GM06990 (cell line): ENCODE measurements at regions not wholly inside any gene's neighbourhood (a gene's known extent, or its start where the extent isn't known, plus 50 kb on each side); places are given as distances from the start of the nearest gene placed in this dataset.

Source experiments
- DNase-seq: peaks from one replicate; pipeline ENCODE4 v3.0.0-alpha.2; 2011; ENCODE audit not compliant: insufficient read length; ENCODE audit errors: extremely low read depth
- H3K27me3 ChIP-seq: replicated peaks from 2 replicates; pipeline ENCODE4 v1.6.0; 2011; ENCODE audit warnings: low read length; ENCODE audit not compliant: control insufficient read depth, insufficient read depth
- H3K36me3 ChIP-seq: 2 replicates; pipeline ENCODE4 v1.5.1; 2011; ENCODE audit warnings: low read length; ENCODE audit not compliant: control insufficient read depth, insufficient read depth
- H3K4me3 ChIP-seq: replicated peaks from 2 replicates; pipeline ENCODE4 v1.5.1; 2011; ENCODE audit warnings: low read depth, mild to moderate bottlenecking, control low read depth, low read length
- CTCF ChIP-seq: IDR thresholded peaks from 2 replicates; pipeline ENCODE4 v1.5.1; 2011; ENCODE audit warnings: low read length, control low read depth, mild to moderate bottlenecking, inconsistent platforms; ENCODE audit not compliant: insufficient read depth, poor library complexity, severe bottlenecking

GRCh38 chr5:63050916-63051315 is 472.3 kb downstream of the LRRC70 start:
- no peak for TF ChIP-seq CTCF
- Histone ChIP-seq H3K27me3 (no peaks in the 10 kb centered on the region), H3K4me3 (no peak overlapping the region), H3K36me3 (no peaks in the 10 kb centered on the region)
- no peak for DNase-seq

- no peak overlapping the region for H3K4me3 ChIP-seq
- no peak for DNase-seq
- no peaks in the 10 kb centered on the region for H3K27me3 ChIP-seq
- no peaks in the 10 kb centered on the region for H3K36me3 ChIP-seq
- TF ChIP-seq CTCF: no peak
Measured at GRCh38 chr5:63049935-63050334, 471.3 kb downstream of the LRRC70 start.

GRCh38 chr5:63043792-63044191 is 465.2 kb downstream of the LRRC70 start:
- no peak for TF ChIP-seq CTCF
- H3K4me3 ChIP-seq: no peak overlapping the region
- H3K27me3 ChIP-seq: no peaks in the 10 kb centered on the region
- no peaks in the 10 kb centered on the region for H3K36me3 ChIP-seq
- DNase-seq: no peak

GRCh38 chr5:63032343-63032742 is 453.7 kb downstream of the LRRC70 start:
- Histone ChIP-seq H3K27me3 (no peaks in the 10 kb centered on the region), H3K4me3 (no peak overlapping the region), H3K36me3 (no peaks in the 10 kb centered on the region)
- TF ChIP-seq CTCF: no peak
- no peak for DNase-seq

- no peaks in the 10 kb centered on the region for H3K36me3 ChIP-seq
- H3K4me3 ChIP-seq: no peak overlapping the region
- no peaks in the 10 kb centered on the region for H3K27me3 ChIP-seq
- TF ChIP-seq CTCF: no peak
- DNase-seq: no peak
Measured at GRCh38 chr5:63029891-63030290, 451.3 kb downstream of the LRRC70 start.

- H3K36me3 ChIP-seq: no peaks in the 10 kb centered on the region
- no peak overlapping the region for H3K4me3 ChIP-seq
- no peaks in the 10 kb centered on the region for H3K27me3 ChIP-seq
- no peak for TF ChIP-seq CTCF
- no peak for DNase-seq
Measured at GRCh38 chr5:63025679-63026078, 447.1 kb downstream of the LRRC70 start.
